NCI-H2227 (cell line): ENCODE measurements at regions not wholly inside any gene's neighbourhood (a gene's known extent, or its start where the extent isn't known, plus 50 kb on each side); places are given as distances from the start of the nearest gene placed in this dataset.
A peak's percentile ranks its signal among the peaks of the same experiment; 100 is the strongest.
"Not testable (repeated sequence)": the region's sequence is repeated elsewhere in the genome, so short reads cannot be mapped to it uniquely, and the experiment has no call there.

ENCODE experiments used
- DNase-seq: peaks from one replicate; lab custom pipeline; 2025; ENCODE audit not compliant: unreplicated experiment; lab: John Stamatoyannopoulos, UW

GRCh38 chrX:115702982-115703381 lies 142.0 kb downstream of the PLS3 start:
- DNase-seq: no peak

- no peak for DNase-seq
Observed at GRCh38 chrX:115709039-115709438, 148.1 kb downstream of the PLS3 start.

- no peak for DNase-seq
Observed at GRCh38 chrX:115712484-115712883, 151.5 kb downstream of the PLS3 start.

GRCh38 chrX:115713460-115713859 lies 152.5 kb downstream of the PLS3 start:
- DNase-seq: no peak

- peak; percentile 74 for DNase-seq
Observed at GRCh38 chrX:115719171-115719570, 158.2 kb downstream of the PLS3 start.

GRCh38 chrX:115722724-115723433 lies 161.9 kb downstream of the PLS3 start:
- not testable (repeated sequence) for DNase-seq

- not testable (repeated sequence) for DNase-seq
Observed at GRCh38 chrX:115725370-115725769, 164.4 kb downstream of the PLS3 start.

GRCh38 chrX:115727792-115728732 lies 167.1 kb downstream of the PLS3 start:
- DNase-seq: not testable (repeated sequence)

GRCh38 chrX:115732530-115732929 lies 171.6 kb downstream of the PLS3 start:
- not testable (repeated sequence) for DNase-seq

GRCh38 chrX:115735269-115735668 lies 174.3 kb downstream of the PLS3 start:
- DNase-seq: not testable (repeated sequence)
